ENCODE measurements at regions not wholly inside any gene's neighbourhood (a gene's known extent, or its start where the extent isn't known, plus 50 kb on each side); places are given as distances from the start of the nearest gene placed in this dataset.
A peak's percentile ranks its signal among the peaks of the same experiment; 100 is the strongest.

DNA sequence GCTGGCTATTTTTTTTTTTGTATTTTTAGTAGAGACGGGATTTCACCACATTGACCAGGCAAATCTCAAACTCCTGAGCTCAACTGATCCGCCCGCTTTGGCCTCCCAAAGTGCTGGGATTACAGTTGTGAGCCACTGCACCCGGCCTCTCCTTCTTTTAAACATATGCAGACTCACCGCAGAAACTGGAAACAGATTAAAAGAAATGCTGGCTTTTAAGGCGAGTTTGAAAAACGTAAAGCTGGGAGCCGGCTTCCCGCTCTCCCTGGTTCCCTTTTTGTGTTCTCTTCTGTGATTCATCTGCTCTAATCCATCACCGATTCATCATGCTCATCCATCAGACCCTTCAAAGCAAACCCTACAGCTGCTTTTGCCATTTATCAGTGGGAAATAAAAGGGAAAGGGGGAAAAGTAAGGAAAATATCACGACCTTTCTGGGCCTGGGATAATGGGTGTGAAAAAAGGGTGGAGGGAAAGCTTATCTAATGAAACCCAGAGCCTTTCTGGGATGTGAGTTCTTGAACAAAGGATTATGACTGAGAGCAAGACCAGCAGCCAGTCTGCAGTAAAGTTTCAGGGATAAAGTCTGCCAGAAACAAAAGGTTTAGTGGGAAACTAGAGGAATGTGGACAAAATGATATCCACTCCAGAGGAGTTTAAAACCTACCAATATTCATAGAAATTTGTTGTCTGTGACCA is 92.3 kb upstream of the LRIG1 start:
- no peak for DNase-seq

GRCh38 chr3:66593978-66594377 is 93.2 kb upstream of the LRIG1 start:
- DNase-seq = no peak

- DNase-seq = no peak
Measured at GRCh38 chr3:66597308-66597863, 96.6 kb upstream of the LRIG1 start.

- DNase-seq = no peak
Measured at GRCh38 chr3:66598168-66598567, 97.3 kb upstream of the LRIG1 start.

DNA sequence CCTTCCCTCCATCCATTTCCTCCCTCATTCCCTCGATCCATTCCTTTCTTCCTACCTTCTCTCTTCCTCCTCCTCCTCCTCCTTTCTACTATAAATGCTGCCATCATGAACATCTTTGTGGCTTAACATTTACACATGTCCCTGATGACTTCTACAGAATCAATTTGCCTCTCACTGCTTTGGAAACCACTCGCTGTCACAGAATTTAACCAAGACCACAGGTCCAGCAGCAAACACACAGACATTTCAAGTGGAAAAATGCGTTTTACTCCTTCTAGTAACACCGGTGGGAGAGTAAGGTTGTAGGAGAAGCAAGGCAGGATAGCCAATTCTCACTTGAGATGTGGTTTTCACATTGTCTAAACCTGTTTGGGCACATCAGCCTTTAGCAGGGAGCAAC is 101.4 kb upstream of the LRIG1 start:
- DNase-seq = no peak

GRCh38 chr3:66602691-66603090 is 101.9 kb upstream of the LRIG1 start:
- no peak for DNase-seq

DNA sequence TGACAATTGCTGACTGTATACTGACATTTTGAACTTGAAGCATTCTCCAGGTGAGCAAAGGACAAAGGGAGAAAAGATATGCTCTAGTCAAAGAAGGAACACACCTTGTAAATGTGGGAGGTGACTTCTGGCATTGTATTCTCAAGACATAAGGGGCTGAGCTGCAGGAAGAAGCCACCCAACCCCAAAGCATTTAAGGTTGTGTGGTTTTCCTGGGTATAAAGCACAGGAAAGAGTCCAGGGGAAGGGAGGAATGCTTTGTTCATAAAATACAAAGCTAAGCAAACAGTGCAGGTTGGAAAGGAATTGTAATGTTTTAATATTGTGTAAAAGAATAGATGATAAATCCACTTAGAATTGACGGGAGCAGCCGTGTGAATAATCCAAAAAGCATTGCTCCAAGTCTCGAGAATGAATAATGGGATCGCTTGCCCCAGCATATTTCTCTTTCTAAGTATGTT is 102.4 kb upstream of the LRIG1 start:
- DNase-seq = no peak

- DNase-seq = no peak
Measured at GRCh38 chr3:66604481-66604880, 103.7 kb upstream of the LRIG1 start.

GRCh38 chr3:66606126-66606525 is 105.3 kb upstream of the LRIG1 start:
- DNase-seq = no peak

GRCh38 chr3:66606868-66607267 is 106.0 kb upstream of the LRIG1 start:
- DNase-seq = no peak

DNA sequence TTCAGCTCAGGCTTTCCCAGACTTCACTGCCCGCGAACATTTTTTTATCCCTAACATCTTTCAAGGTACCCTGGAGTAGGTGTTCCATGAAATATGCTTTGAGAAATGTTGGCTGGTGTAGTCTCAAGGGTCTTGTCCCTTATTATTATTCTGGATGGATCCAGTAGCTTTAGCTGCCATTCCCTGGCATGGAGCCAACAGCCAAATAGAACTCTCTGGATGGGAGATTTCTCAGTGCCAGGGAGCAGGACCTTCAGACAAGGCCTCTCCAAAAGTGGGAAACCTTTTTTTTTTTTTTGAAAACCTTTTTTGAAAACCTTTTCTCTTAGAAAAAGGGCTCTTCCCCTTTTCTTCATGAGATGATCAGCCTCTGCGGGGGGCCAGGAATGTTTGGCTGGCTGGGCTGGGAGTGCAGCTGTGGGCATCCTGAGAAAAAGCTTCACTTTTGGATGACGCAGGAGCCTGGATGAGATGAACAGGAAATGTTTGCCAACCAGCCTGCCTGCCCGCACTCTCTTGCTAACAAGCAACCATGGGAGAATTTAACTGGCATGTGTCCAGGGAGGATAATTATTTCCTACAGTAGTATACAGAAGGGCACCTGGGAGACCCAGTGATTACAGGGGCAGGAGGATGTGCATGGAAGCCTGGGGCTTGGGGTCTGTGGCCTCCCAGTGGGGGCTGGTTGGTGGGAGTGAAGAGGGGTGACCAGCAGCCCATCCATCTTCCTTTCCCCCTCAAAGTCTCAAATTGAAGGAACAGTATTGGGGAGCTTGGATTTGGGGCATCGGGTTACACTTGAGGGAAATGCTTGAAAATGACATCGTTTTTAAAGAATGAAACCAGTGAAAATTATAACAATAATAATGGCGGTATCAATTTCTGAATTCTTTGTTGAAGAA is 109.1 kb upstream of the LRIG1 start:
- DNase-seq = peak; percentile 60

DNA sequence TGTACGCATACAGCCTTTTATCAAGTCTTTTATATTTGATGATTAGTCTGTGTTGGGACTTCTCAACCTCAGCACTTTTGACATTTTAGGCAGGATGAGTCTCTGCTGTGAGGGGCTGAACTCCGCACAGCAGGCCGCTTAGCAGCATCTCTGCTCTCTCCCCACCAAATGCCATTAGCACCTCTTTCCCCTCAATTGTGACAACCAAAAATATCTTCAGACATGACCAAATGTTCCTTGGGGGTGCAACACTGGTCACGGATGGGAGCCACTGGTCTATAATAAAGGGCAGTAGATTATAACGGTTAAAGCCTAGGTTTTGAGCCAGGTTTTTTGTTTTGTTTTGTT is 109.7 kb upstream of the LRIG1 start:
- no peak for DNase-seq

- DNase-seq = no peak
Measured at GRCh38 chr3:66615643-66616301, 115.0 kb upstream of the LRIG1 start.

GRCh38 chr3:66617351-66617750 is 116.5 kb upstream of the LRIG1 start:
- no peak for DNase-seq

- DNase-seq = no peak
Measured at GRCh38 chr3:66618066-66618465, 117.2 kb upstream of the LRIG1 start.

DNA sequence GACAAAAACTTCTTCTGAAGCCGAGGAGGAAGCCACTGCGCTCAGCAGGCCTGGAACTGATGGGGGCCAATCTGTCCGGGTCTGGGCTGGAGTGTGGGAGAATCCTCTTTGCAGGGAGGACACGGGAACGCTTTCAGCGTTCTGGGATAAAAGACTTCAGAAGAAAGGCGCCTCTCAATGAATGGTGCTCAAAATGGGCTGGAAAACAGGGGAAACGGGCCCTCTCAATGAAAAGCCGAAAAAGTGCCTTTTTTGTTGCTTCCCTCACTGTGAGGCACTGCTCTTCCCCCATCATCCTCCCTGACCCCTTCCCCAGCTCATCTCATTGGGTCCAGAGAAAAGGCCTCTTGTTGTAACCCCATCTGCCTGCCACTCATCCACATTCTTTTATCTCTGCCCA is 119.5 kb upstream of the LRIG1 start:
- DNase-seq = no peak

GRCh38 chr3:66622756-66623457 is 122.1 kb upstream of the LRIG1 start:
- no peak for DNase-seq

GRCh38 chr3:66625505-66626216 is 124.8 kb upstream of the LRIG1 start:
- DNase-seq = no peak

DNA sequence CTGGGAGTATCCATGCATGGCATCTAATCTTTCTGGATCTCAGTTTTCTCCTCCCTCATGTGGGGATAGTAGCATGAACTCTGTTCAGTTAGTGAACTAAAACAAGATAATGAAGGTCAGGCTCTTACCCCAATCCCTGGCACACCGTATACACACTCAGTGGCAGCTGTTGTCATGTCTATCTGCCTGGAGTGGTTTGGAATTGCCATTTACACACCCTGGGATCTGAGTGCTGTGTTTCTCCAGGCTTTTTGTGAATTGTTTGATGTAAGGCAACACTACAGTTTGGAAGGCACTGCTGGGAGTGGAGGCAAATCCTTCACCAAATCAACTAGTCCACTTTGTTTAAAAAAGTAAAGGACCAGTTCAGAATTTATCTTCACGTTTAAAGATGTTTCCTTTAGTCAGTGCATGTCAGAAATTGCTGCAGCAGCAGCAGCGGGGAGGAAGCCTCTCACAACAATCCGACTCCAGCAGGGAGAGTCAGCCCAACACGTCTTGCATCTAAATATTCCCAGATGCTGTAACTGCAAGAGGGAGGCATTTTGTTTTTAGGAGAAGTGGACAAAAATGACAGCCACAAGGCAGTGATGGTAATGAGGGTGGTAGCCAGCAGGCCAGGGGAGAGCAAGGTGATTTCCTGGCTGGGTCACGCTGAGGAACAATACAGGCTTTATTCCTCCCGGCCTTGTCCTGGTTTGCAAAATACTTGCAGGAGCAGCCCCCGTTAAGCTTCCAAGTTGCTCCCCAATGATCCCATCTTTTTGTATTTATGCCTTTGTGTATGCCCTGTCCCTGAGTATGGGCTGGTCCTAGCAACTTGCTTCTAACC is 128.5 kb upstream of the LRIG1 start:
- DNase-seq = no peak

GRCh38 chr3:66629982-66630368 is 129.2 kb upstream of the LRIG1 start:
- DNase-seq = no peak
